GM23338 (cell line): ENCODE measurements at regions not wholly inside any gene's neighbourhood (a gene's known extent, or its start where the extent isn't known, plus 50 kb on each side); places are given as distances from the start of the nearest gene placed in this dataset.

Experiments
- ATAC-seq: fragments of 200-7000 bp; cut with Tn5 transposase; 3 replicates; pipeline ENCODE4 v1.9.1; 2020
- DNase-seq: peaks from one replicate; pipeline ENCODE4 v3.0.0-alpha.2; 2015; ENCODE audit warnings: low spot score
- H2AFZ ChIP-seq: fragments of 200-600 bp; sonication (generic); 2 replicates; pipeline ENCODE4 v1.8.0; 2016; ENCODE audit warnings: antibody characterized with exemption, mild to moderate bottlenecking, moderate library complexity
- H3F3A ChIP-seq: fragments of 200-600 bp; sonication (generic); replicated peaks from 2 replicates; pipeline ENCODE4 v1.8.0; 2017; ENCODE audit warnings: antibody characterized with exemption, mixed run types, low read depth
- H3K27ac ChIP-seq: fragments of 200-600 bp; sonication (generic); 2 replicates; pipeline ENCODE4 v1.6.1; 2016; ENCODE audit warnings: low read depth
- H3K27me3 ChIP-seq: fragments of 200-600 bp; sonication (generic); 2 replicates; pipeline ENCODE4 v1.8.0; 2016; ENCODE audit warnings: mild to moderate bottlenecking, mixed run types, moderate library complexity; ENCODE audit not compliant: insufficient read depth
- H3K36me3 ChIP-seq: fragments of 200-600 bp; sonication (generic); 2 replicates; pipeline ENCODE4 v1.8.0; 2016; ENCODE audit warnings: mild to moderate bottlenecking; ENCODE audit not compliant: insufficient read depth
- H3K4me1 ChIP-seq: fragments of 200-600 bp; sonication (generic); 2 replicates; pipeline ENCODE4 v1.8.0; 2016; ENCODE audit warnings: mild to moderate bottlenecking, moderate library complexity; ENCODE audit not compliant: insufficient read depth
- H3K4me2 ChIP-seq: fragments of 200-600 bp; sonication (generic); 2 replicates; pipeline ENCODE4 v1.7.1; 2017; ENCODE audit warnings: mixed run types
- H3K4me3 ChIP-seq: fragments of 200-600 bp; sonication (generic); 2 replicates; pipeline ENCODE4 v1.6.1; 2016; ENCODE audit warnings: mixed run types
- H3K79me2 ChIP-seq: fragments of 200-600 bp; sonication (generic); replicated peaks from 2 replicates; pipeline ENCODE4 v1.8.0; 2017; ENCODE audit warnings: mild to moderate bottlenecking; ENCODE audit not compliant: insufficient read depth
- H3K9me2 ChIP-seq: fragments of 200-600 bp; sonication (generic); 2 replicates; pipeline ENCODE4 v1.8.0; 2017; ENCODE audit not compliant: insufficient read depth
- H4K20me1 ChIP-seq: fragments of 200-600 bp; sonication (generic); replicated peaks from 2 replicates; pipeline ENCODE4 v1.8.0; 2017; ENCODE audit warnings: mild to moderate bottlenecking; ENCODE audit not compliant: insufficient read depth
- H3K27ac Mint-ChIP-seq: 2 replicates; pipeline ENCODE4 v1.8.0; 2020; ENCODE audit warnings: inconsistent platforms, mild to moderate bottlenecking, moderate library complexity, mixed read lengths
- H3K27me3 Mint-ChIP-seq: 3 replicates; pipeline ENCODE4 v1.8.0; 2022; ENCODE audit warnings: low read depth, mild to moderate bottlenecking, moderate library complexity, mixed read lengths, inconsistent platforms; ENCODE audit not compliant: insufficient read depth, poor library complexity
- H3K36me3 Mint-ChIP-seq: 3 replicates; pipeline ENCODE4 v1.8.0; 2021; ENCODE audit warnings: low read depth, mild to moderate bottlenecking, inconsistent platforms, moderate library complexity, mixed read lengths
- H3K4me1 Mint-ChIP-seq: 3 replicates; pipeline ENCODE4 v1.8.0; 2020; ENCODE audit warnings: mild to moderate bottlenecking, inconsistent platforms, mixed read lengths
- H3K4me3 Mint-ChIP-seq: 3 replicates; pipeline ENCODE4 v1.8.0; 2021; ENCODE audit warnings: moderate library complexity, mild to moderate bottlenecking, inconsistent platforms, mixed read lengths
- H3K9me3 Mint-ChIP-seq: 3 replicates; pipeline ENCODE4 v1.8.0; 2020; ENCODE audit warnings: moderate library complexity, mild to moderate bottlenecking, inconsistent platforms, mixed read lengths
- CREB1 ChIP-seq: fragments of 250-450 bp; sonication (Bioruptor Pico); IDR thresholded peaks from 2 replicates; pipeline ENCODE4 v1.5.0; 2020; ENCODE audit warnings: low read depth, mild to moderate bottlenecking, moderate library complexity
- CTCF ChIP-seq, 2 experiments: fragments of 200-600 bp in 1 of 2; sonication (generic) in 1 of 2; conservative IDR thresholded peaks; 2 replicates each; pipeline versions ENCODE4 v1.5.1 to v1.6.1; 2016 to 2017; ENCODE audit warnings: antibody characterized with exemption in 2 of 2, low read depth in 2 of 2, mild to moderate bottlenecking in 2 of 2, moderate library complexity in 1 of 2
- ETS1 ChIP-seq: IDR thresholded peaks from 2 replicates; pipeline ENCODE4 v1.6.1; 2016; ENCODE audit warnings: antibody characterized with exemption
- EZH2 ChIP-seq: fragments of 200-600 bp; sonication (generic); IDR thresholded peaks from one replicate; pipeline ENCODE4 v1.8.0; 2017; ENCODE audit warnings: antibody characterized with exemption, mild to moderate bottlenecking, low read depth; ENCODE audit not compliant: unreplicated experiment
- EZH2phosphoT487 ChIP-seq: fragments of 200-600 bp; sonication (generic); IDR thresholded peaks from one replicate; pipeline ENCODE4 v1.8.1; 2018; ENCODE audit warnings: antibody characterized with exemption; ENCODE audit not compliant: unreplicated experiment
- JUNB ChIP-seq: IDR thresholded peaks from one replicate; pipeline ENCODE4 v1.6.1; 2016; ENCODE audit warnings: antibody characterized with exemption; ENCODE audit not compliant: unreplicated experiment
- NANOG ChIP-seq: IDR thresholded peaks from 2 replicates; pipeline ENCODE4 v1.6.1; 2016; ENCODE audit warnings: antibody characterized with exemption, borderline replicate concordance
- POLR2AphosphoS5 ChIP-seq: IDR thresholded peaks from 2 replicates; pipeline ENCODE4 v1.6.1; 2016; ENCODE audit warnings: antibody characterized with exemption, low read depth
- STAT1 ChIP-seq: IDR thresholded peaks from one replicate; pipeline ENCODE4 v1.6.1; 2016; ENCODE audit warnings: antibody characterized with exemption; ENCODE audit not compliant: unreplicated experiment
- ZNF114 ChIP-seq: fragments of 250-450 bp; sonication (Bioruptor Pico); IDR thresholded peaks from 2 replicates; pipeline ENCODE4 v1.5.0; 2020; ENCODE audit warnings: mild to moderate bottlenecking, moderate library complexity
- ZNF331 ChIP-seq: fragments of 250-450 bp; sonication (Bioruptor Pico); IDR thresholded peaks from 2 replicates; pipeline ENCODE4 v1.5.0; 2020; ENCODE audit warnings: low read depth, mild to moderate bottlenecking, moderate library complexity
- ZNF462 ChIP-seq: fragments of 250-450 bp; sonication (Bioruptor Pico); IDR thresholded peaks from 2 replicates; pipeline ENCODE4 v1.5.0; 2020; ENCODE audit warnings: mild to moderate bottlenecking, moderate library complexity

GRCh38 chr16:26911436-26911835, 155.3 kb upstream of the C16orf82 start:
- Histone ChIP-seq H3K4me3 (no peak overlapping the region), H3K27ac (no peak overlapping the region), H3K4me1 (no peaks in the 10 kb centered on the region), H3K4me2 (no peak overlapping the region), H3F3A (no peaks in the 10 kb centered on the region), H3K79me2 (no peaks in the 10 kb centered on the region), H4K20me1 (no peaks in the 10 kb centered on the region), H3K9me2 (no peaks in the 10 kb centered on the region), H2AFZ (no peak overlapping the region), H3K36me3 (no peaks in the 10 kb centered on the region), H3K27me3 (no peaks in the 10 kb centered on the region)
- H3K4me3 Mint-ChIP-seq = no peak overlapping the region
- no peaks in the 10 kb centered on the region for H3K4me1 Mint-ChIP-seq
- H3K27me3 Mint-ChIP-seq = peaks cover 8% of the 10 kb centered on the region
- no peak overlapping the region for H3K27ac Mint-ChIP-seq
- TF ChIP-seq CREB1 (CRISPR knock-in tag) (no peak), NANOG (no peak), JUNB (no peak), ZNF331 (CRISPR knock-in tag) (no peak), STAT1 (no peak), ZNF114 (CRISPR knock-in tag) (no peak), ETS1 (no peak)
- ATAC-seq (no peak), DNase-seq (no peak)
- H3K36me3 Mint-ChIP-seq = peaks cover 16% of the 10 kb centered on the region
- H3K9me3 Mint-ChIP-seq = peaks cover 80% of the 10 kb centered on the region

- H3K27ac Mint-ChIP-seq = no peak overlapping the region
- Histone ChIP-seq H3K27ac (no peak overlapping the region), H3K4me3 (no peak overlapping the region), H3K9me2 (no peaks in the 10 kb centered on the region), H3K36me3 (no peaks in the 10 kb centered on the region), H3K27me3 (no peaks in the 10 kb centered on the region), H3K79me2 (no peaks in the 10 kb centered on the region), H3F3A (no peaks in the 10 kb centered on the region), H4K20me1 (no peaks in the 10 kb centered on the region), H3K4me2 (no peak overlapping the region), H2AFZ (no peak overlapping the region), H3K4me1 (no peaks in the 10 kb centered on the region)
- H3K27me3 Mint-ChIP-seq = peaks cover 9% of the 10 kb centered on the region
- ATAC-seq (no peak), DNase-seq (no peak)
- no peak overlapping the region for H3K4me3 Mint-ChIP-seq
- peaks cover 14% of the 10 kb centered on the region; the same call in 2 of the 3 replicates for H3K36me3 Mint-ChIP-seq
- H3K9me3 Mint-ChIP-seq = peaks cover 83% of the 10 kb centered on the region
- TF ChIP-seq JUNB (no peak), EZH2 (no peak), CTCF (conservative IDR thresholded peaks at IDR 0.05; ENCODE audit: low read depth in 2 of 2) (no peak), ZNF462 (CRISPR knock-in tag) (no peak), ZNF331 (CRISPR knock-in tag) (no peak), POLR2AphosphoS5 (no peak), EZH2phosphoT487 (no peak)
- H3K4me1 Mint-ChIP-seq = no peaks in the 10 kb centered on the region
Measured at GRCh38 chr16:26913851-26914250, 152.9 kb upstream of the C16orf82 start.
